K562 (cell line): ENCODE measurements at regions not wholly inside any gene's neighbourhood (a gene's known extent, or its start where the extent isn't known, plus 50 kb on each side); places are given as distances from the start of the nearest gene placed in this dataset.

ENCODE experiments used
- ARID3A ChIP-seq: IDR thresholded peaks from 2 replicates; pipeline ENCODE4 v1.6.1; 2012; ENCODE audit warnings: low read depth, low read length, improper control_type of control experiment, borderline replicate concordance
- JUNB ChIP-seq: fragments of 450-650 bp; formaldehyde crosslinking; conservative IDR thresholded peaks from 2 replicates; pipeline ENCODE4 v1.4.0; 2020; ENCODE audit warnings: mild to moderate bottlenecking
- LARP7 ChIP-seq: fragments of 450-650 bp; IDR thresholded peaks from 2 replicates; pipeline ENCODE4 v1.6.1; 2016
- MXI1 ChIP-seq: IDR thresholded peaks from 2 replicates; pipeline ENCODE4 v1.6.1; 2011; ENCODE audit warnings: low read depth, mild to moderate bottlenecking, improper control_type of control experiment, low read length
- TF ChIP-seq, protein P1 (sequence below): sonication (generic); formaldehyde crosslinking; IDR thresholded peaks from 2 replicates; pipeline ENCODE4 v1.8.1; 2022; ENCODE audit warnings: missing genetic modification reagents

GRCh38 chr4:152004801-152005200 lies 244.0 kb upstream of the GATB start:
- TF ChIP-seq ARID3A (no peak), LARP7 (no peak), JUNB (CRISPR knock-in tag) (no peak), MXI1 (no peak)
- TF ChIP-seq, protein P1, sequence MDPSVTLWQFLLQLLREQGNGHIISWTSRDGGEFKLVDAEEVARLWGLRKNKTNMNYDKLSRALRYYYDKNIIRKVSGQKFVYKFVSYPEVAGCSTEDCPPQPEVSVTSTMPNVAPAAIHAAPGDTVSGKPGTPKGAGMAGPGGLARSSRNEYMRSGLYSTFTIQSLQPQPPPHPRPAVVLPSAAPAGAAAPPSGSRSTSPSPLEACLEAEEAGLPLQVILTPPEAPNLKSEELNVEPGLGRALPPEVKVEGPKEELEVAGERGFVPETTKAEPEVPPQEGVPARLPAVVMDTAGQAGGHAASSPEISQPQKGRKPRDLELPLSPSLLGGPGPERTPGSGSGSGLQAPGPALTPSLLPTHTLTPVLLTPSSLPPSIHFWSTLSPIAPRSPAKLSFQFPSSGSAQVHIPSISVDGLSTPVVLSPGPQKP (CRISPR knock-in tag): no peak
